GM12878 (cell line): ENCODE measurements at regions not wholly inside any gene's neighbourhood (a gene's known extent, or its start where the extent isn't known, plus 50 kb on each side); places are given as distances from the start of the nearest gene placed in this dataset.

Experiments used
- ATAC-seq: fragments of 200-7000 bp; cut with Tn5 transposase; 3 replicates; pipeline ENCODE4 v1.9.1; 2020; ENCODE audit warnings: mild to moderate bottlenecking, moderate library complexity
- BruUV-seq: library from RNA; stranded (reverse); fragments of 400-500 nt; replicated peaks from 2 replicates; lab custom pipeline; 2021; lab: Mats Ljungman, UMichigan
- CTCF ChIA-PET: fragments of 300-600 bp; sonication (Branson Sonifier 250); formaldehyde crosslinking; extraction: SDS; loops from one replicate; lab custom pipeline; 2021; ENCODE audit warnings: inconsistent platforms; lab: Yijun Ruan, JAX
- POLR2A ChIA-PET: fragments of 350-600 bp; formaldehyde crosslinking; extraction: SDS; loops from one replicate; lab custom pipeline; 2021; ENCODE audit warnings: inconsistent platforms; lab: Charles Lee
- RAD21 ChIA-PET: fragments of 300-600 bp; sonication (Branson Sonifier 250); formaldehyde crosslinking; loops from one replicate; lab custom pipeline; 2023; ENCODE audit warnings: antibody characterized with exemption; ENCODE audit not compliant: unreplicated experiment; lab: Charles Lee
- SMC1A ChIA-PET: fragments of 300-600 bp; sonication (Branson Sonifier 250); formaldehyde crosslinking; loops from one replicate; lab custom pipeline; 2023; ENCODE audit not compliant: unreplicated experiment, uncharacterized antibody; lab: Charles Lee
- DNase-seq: peaks from one replicate; pipeline ENCODE4 v3.0.0-alpha.2; 2011; ENCODE audit warnings: low read depth, low spot score
- FAIRE-seq: peaks from 3 replicates; lab custom pipeline; 2011; peaks lifted over from hg19 to GRCh38; lab: Jason Lieb, UNC
- H2AFZ ChIP-seq: 2 replicates; pipeline ENCODE4 v1.6.0; 2011; ENCODE audit warnings: low read depth, low read length, control low read depth; ENCODE audit not compliant: control insufficient read depth
- H3K27ac ChIP-seq: 2 replicates; pipeline ENCODE4 v1.5.1; 2011; ENCODE audit warnings: control low read depth; ENCODE audit not compliant: control insufficient read depth, insufficient read depth
- H3K27me3 ChIP-seq, 2 experiments: replicated peaks in 1 of 2; 2 replicates each; pipeline versions ENCODE4 v1.6.0 to v1.6.1; 2011; ENCODE audit warnings: low read length in 1 of 2; ENCODE audit not compliant: control insufficient read depth in 2 of 2, insufficient read depth in 2 of 2
- H3K36me3 ChIP-seq, 2 experiments: 2 replicates each; pipeline ENCODE4 v1.5.1; 2011; ENCODE audit warnings: low read length in 1 of 2; ENCODE audit not compliant: control insufficient read depth in 2 of 2, insufficient read depth in 2 of 2
- H3K4me1 ChIP-seq: 2 replicates; pipeline ENCODE4 v1.6.1; 2011; ENCODE audit warnings: mild to moderate bottlenecking, low read length, moderate library complexity, mixed read lengths; ENCODE audit not compliant: control insufficient read depth, insufficient read depth
- H3K4me2 ChIP-seq: 2 replicates; pipeline ENCODE4 v1.6.0; 2011; ENCODE audit warnings: control low read depth; ENCODE audit not compliant: control insufficient read depth, insufficient read depth
- H3K4me3 ChIP-seq: fragments of 200-600 bp; sonication (generic); 2 replicates; pipeline ENCODE4 v1.5.1; 2016
- H3K79me2 ChIP-seq: 2 replicates; pipeline ENCODE4 v1.6.0; 2011; ENCODE audit warnings: low read length; ENCODE audit not compliant: control insufficient read depth, insufficient read depth
- H3K9ac ChIP-seq: 2 replicates; pipeline ENCODE4 v1.8.0; 2011; ENCODE audit warnings: low read length, control low read depth, mixed read lengths; ENCODE audit not compliant: control insufficient read depth, insufficient read depth
- H3K9me3 ChIP-seq: replicated peaks from 3 replicates; pipeline ENCODE4 v1.5.1; 2011; ENCODE audit warnings: mild to moderate bottlenecking, low read length; ENCODE audit not compliant: control insufficient read depth, insufficient read depth
- H4K20me1 ChIP-seq: 2 replicates; pipeline ENCODE4 v1.6.0; 2011; ENCODE audit not compliant: control insufficient read depth, insufficient read depth
- CHD2 ChIP-seq: IDR thresholded peaks from 2 replicates; pipeline ENCODE4 v1.6.1; 2011; ENCODE audit warnings: low read depth, low read length, improper control_type of control experiment, borderline replicate concordance
- EED ChIP-seq: sonication (generic); IDR thresholded peaks from 2 replicates; pipeline ENCODE4 v1.6.1; 2016; ENCODE audit warnings: antibody characterized with exemption, low read depth
- EGR1 ChIP-seq, 2 experiments: IDR thresholded peaks; 1 replicate in 1 of 2; 2 replicates in 1 of 2; pipeline ENCODE4 v1.6.1; 2011 to 2012; ENCODE audit warnings: low read depth in 2 of 2, low read length in 2 of 2, borderline replicate concordance in 1 of 2, mild to moderate bottlenecking in 1 of 2, moderate library complexity in 1 of 2
- HDGF ChIP-seq: fragments of 450-650 bp; IDR thresholded peaks from 2 replicates; pipeline ENCODE4 v1.6.1; 2016; ENCODE audit warnings: antibody characterized with exemption
- IRF4 ChIP-seq: IDR thresholded peaks from 2 replicates; pipeline ENCODE4 v1.6.1; 2011; ENCODE audit warnings: low read depth, low read length
- MEF2B ChIP-seq: fragments of 450-650 bp; IDR thresholded peaks from 2 replicates; pipeline ENCODE4 v1.6.1; 2018; ENCODE audit warnings: mild to moderate bottlenecking, moderate library complexity; ENCODE audit not compliant: partially characterized antibody, poor library complexity, severe bottlenecking
- NFYA ChIP-seq: IDR thresholded peaks from 2 replicates; pipeline ENCODE4 v1.6.1; 2011; ENCODE audit warnings: low read depth, mild to moderate bottlenecking, low read length, improper control_type of control experiment, borderline replicate concordance
- RELA ChIP-seq: fragments of 450-650 bp; IDR thresholded peaks from 2 replicates; pipeline ENCODE4 v1.8.0; 2014; ENCODE audit warnings: borderline replicate concordance; ENCODE audit not compliant: partially characterized antibody
- TCF7 ChIP-seq: IDR thresholded peaks from 2 replicates; pipeline ENCODE4 v1.6.1; 2014; ENCODE audit warnings: antibody characterized with exemption, borderline replicate concordance
- ZNF274 ChIP-seq: IDR thresholded peaks from one replicate; pipeline ENCODE4 v1.8.0; 2011; ENCODE audit not compliant: insufficient read length, insufficient read depth
- WGBS: methylation state at CpG from one replicate; pipeline ENCODE4 v1.1.6; 2016; ENCODE audit warnings: low lambda C conversion rate; ENCODE audit not compliant: insufficient replicate concordance, insufficient coverage; ENCODE audit errors: missing lambda C conversion rate; 5-methylcytosine and 5-hydroxymethylcytosine counted together
- in situ Hi-C: fragments of 300-500 bp; cut with MboI; formaldehyde crosslinking; loops from 9 replicates; pipeline ENCODE4 v1.14.3; 2018; ENCODE audit warnings: mixed read lengths
- intact Hi-C: fragments of 100-400 bp; cut with micrococcal nuclease; formaldehyde crosslinking; loops from one replicate; pipeline ENCODE4 v1.14.2; 2022; ENCODE audit not compliant: unreplicated experiment
- TF ChIP-seq, protein P1 (sequence below): IDR thresholded peaks from 2 replicates; pipeline ENCODE4 v1.6.1; 2012; ENCODE audit warnings: mild to moderate bottlenecking, low read depth, low read length

- TF ChIP-seq MEF2B: no peak
- no peak for TF ChIP-seq NFYA
- no peak for TF ChIP-seq HDGF
Measured at GRCh38 chr1:209443361-209443931, 140.1 kb upstream of the CAMK1G start (continued).

DNA sequence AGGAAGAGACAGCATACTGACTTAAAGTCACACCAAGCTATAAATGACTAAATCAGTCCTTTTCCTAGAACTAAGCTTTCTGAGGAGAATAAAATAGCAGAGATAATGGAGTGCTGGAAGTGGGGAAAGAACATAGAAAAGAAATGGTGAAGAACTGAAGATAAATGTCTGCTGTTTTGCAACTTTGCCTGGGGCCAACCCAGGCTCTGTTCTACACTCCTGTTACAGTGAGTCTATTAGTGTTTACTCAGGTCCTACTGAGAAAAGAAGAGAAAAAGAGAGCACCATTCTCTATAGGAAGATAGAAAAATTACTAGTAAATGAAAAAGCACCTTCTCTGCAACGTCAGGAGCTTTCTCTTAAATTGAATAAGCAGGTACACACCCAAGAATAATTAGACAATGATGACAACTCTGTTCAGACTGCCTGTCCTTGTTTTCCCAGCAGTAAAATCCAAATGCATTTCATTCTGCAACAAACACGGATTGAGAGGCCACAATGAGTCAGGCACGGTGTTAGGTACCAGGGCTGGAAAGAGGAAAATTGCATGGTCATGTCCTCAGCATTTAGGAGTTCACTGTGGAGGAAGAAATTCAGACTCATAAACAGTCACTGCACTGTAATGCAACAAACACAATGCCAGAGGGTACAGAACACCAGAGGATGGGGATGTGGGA, 139.4 kb upstream of the CAMK1G start:
- BruUV-seq: no TSS peak
- ChIA-PET CTCF (interaction anchor here (1.0 kb wide), 1 partner anchor 123 kb away, joined by 3 read pairs; no protein-coding TSS in a partner anchor), SMC1A (interaction anchor here (1.2 kb wide), 1 partner anchor 11 kb away, joined by 5 read pairs; no protein-coding TSS in a partner anchor), POLR2A (no interaction called here), RAD21 (no interaction called here)
- H3K79me2 ChIP-seq: no peaks in the 10 kb centered on the region
- intact Hi-C loops: no loop called here
- FAIRE-seq: no peak
- no peaks in the 10 kb centered on the region for H4K20me1 ChIP-seq
- no peaks in the 10 kb centered on the region for H3K27me3 ChIP-seq
- no peaks in the 10 kb centered on the region for H3K36me3 ChIP-seq
- H2AFZ ChIP-seq: no peak overlapping the region
- no peaks in the 10 kb centered on the region for H3K4me1 ChIP-seq
- WGBS: 2% methylated on average over 3 of the region's 3 CpGs
- no peak for DNase-seq
- in situ Hi-C loops: no loop called here
- H3K4me3 ChIP-seq: no peak overlapping the region
- no peak overlapping the region for H3K27ac ChIP-seq
- no peak overlapping the region for H3K9ac ChIP-seq
- no peak for ATAC-seq
- TF ChIP-seq TCF7 (no peak), RELA (no peak), EGR1 (IDR thresholded peaks at IDR 0.05; ENCODE audit: borderline replicate concordance in 1 of 2, low read depth in 2 of 2, low read length in 2 of 2) (no peak), IRF4 (no peak), ZNF274 (no peak), EED (no peak), CHD2 (no peak)
- TF ChIP-seq, protein P1, sequence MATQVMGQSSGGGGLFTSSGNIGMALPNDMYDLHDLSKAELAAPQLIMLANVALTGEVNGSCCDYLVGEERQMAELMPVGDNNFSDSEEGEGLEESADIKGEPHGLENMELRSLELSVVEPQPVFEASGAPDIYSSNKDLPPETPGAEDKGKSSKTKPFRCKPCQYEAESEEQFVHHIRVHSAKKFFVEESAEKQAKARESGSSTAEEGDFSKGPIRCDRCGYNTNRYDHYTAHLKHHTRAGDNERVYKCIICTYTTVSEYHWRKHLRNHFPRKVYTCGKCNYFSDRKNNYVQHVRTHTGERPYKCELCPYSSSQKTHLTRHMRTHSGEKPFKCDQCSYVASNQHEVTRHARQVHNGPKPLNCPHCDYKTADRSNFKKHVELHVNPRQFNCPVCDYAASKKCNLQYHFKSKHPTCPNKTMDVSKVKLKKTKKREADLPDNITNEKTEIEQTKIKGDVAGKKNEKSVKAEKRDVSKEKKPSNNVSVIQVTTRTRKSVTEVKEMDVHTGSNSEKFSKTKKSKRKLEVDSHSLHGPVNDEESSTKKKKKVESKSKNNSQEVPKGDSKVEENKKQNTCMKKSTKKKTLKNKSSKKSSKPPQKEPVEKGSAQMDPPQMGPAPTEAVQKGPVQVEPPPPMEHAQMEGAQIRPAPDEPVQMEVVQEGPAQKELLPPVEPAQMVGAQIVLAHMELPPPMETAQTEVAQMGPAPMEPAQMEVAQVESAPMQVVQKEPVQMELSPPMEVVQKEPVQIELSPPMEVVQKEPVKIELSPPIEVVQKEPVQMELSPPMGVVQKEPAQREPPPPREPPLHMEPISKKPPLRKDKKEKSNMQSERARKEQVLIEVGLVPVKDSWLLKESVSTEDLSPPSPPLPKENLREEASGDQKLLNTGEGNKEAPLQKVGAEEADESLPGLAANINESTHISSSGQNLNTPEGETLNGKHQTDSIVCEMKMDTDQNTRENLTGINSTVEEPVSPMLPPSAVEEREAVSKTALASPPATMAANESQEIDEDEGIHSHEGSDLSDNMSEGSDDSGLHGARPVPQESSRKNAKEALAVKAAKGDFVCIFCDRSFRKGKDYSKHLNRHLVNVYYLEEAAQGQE: no peak
- no peaks in the 10 kb centered on the region for H3K9me3 ChIP-seq
- no peak overlapping the region for H3K4me2 ChIP-seq
